Tibial nerve (tissue), 4 donors: ENCODE measurements at regions not wholly inside any gene's neighbourhood (a gene's known extent, or its start where the extent isn't known, plus 50 kb on each side); places are given as distances from the start of the nearest gene placed in this dataset.

ENCODE experiments used
- DNase-seq, 2 donors: peaks; one replicate each; pipeline ENCODE4 v3.0.0-alpha.2; 2019; ENCODE audit warnings: low spot score in 2 of 2
- H3K27ac ChIP-seq, 4 donors: fragments of 200-600 bp; sonication (generic) in 3 of 4; one replicate each; pipeline ENCODE4 v1.5.1; 2017 to 2019; ENCODE audit warnings: mild to moderate bottlenecking in 1 of 4
- H3K27me3 ChIP-seq, 2 donors: fragments of 200-600 bp; sonication (generic) in 1 of 2; one replicate each; pipeline versions ENCODE4 v1.5.1 to v1.6.0; 2017 to 2019
- H3K36me3 ChIP-seq, 3 donors: fragments of 200-600 bp; sonication (generic); one replicate each; pipeline ENCODE4 v1.5.1; 2018 to 2019
- H3K4me1 ChIP-seq, 4 donors: fragments of 200-600 bp; sonication (generic) in 3 of 4; one replicate each; pipeline ENCODE4 v1.5.1; 2017 to 2019
- H3K4me3 ChIP-seq, 4 donors: fragments of 200-600 bp; sonication (generic) in 3 of 4; one replicate each; pipeline ENCODE4 v1.5.1; 2017 to 2019; ENCODE audit warnings: mild to moderate bottlenecking in 1 of 4, moderate library complexity in 1 of 4
- H3K9me3 ChIP-seq, 4 donors: fragments of 200-600 bp; sonication (generic) in 3 of 4; one replicate each; pipeline ENCODE4 v1.5.1; 2017 to 2019
- CTCF ChIP-seq, 5 experiments: fragments of 200-600 bp in 3 of 5; fragments of 450-650 bp in 2 of 5; sonication (generic) in 3 of 5; IDR thresholded peaks; one replicate each; pipeline ENCODE4 v1.5.1; 2016 to 2019; ENCODE audit warnings: antibody characterized with exemption in 5 of 5, mild to moderate bottlenecking in 3 of 5, moderate library complexity in 2 of 5
- EP300 ChIP-seq, 2 donors: sonication (generic); formaldehyde crosslinking; IDR thresholded peaks; one replicate each; pipeline ENCODE4 v1.6.1; 2017; ENCODE audit warnings: antibody characterized with exemption in 2 of 2, mild to moderate bottlenecking in 1 of 2
- POLR2A ChIP-seq, 2 donors: fragments of 450-650 bp; IDR thresholded peaks; one replicate each; pipeline ENCODE4 v1.6.1; 2017; ENCODE audit warnings: antibody characterized with exemption in 2 of 2, mild to moderate bottlenecking in 2 of 2, moderate library complexity in 2 of 2
- WGBS, 2 donors: methylation state at CpG; one replicate each; pipeline ENCODE4 v1.1.5; 2018; 5-methylcytosine and 5-hydroxymethylcytosine counted together

- Histone ChIP-seq H3K4me3 (no peak overlapping the region), H3K9me3 (peaks cover 0 to 8% (median 1%) of the 10 kb centered on the region in 4 donors), H3K27me3 (no peaks in the 10 kb centered on the region), H3K27ac (peak overlapping the region in 3 of 4 donors; percentile 43 to 75 (median 72)), H3K4me1 (peaks cover 0 to 59% (median 28%) of the 10 kb centered on the region in 4 donors), H3K36me3 (no peaks in the 10 kb centered on the region)
- 30 to 60% methylated on average over 1 of the region's 1 CpG for WGBS, 2 donors
- peak in 1 of 2 donors; percentile 42 for DNase-seq
- peak; percentile 92 to 96 for TF ChIP-seq EP300 (IDR thresholded peaks at IDR 0.05)
- no peak for TF ChIP-seq POLR2A (IDR thresholded peaks at IDR 0.05)
Observed at GRCh38 chr7:106418094-106418493, 133.3 kb upstream of the NAMPT start.

GRCh38 chr7:106417273-106417902 is 132.6 kb upstream of the NAMPT start:
- 62 to 65% methylated on average over 6 of the region's 6 CpGs for WGBS, 2 donors
- peak overlapping the region in 2 of 4 donors; percentile 61 to 75 for H3K27ac ChIP-seq
- no peak overlapping the region for H3K4me3 ChIP-seq
- no peaks in the 10 kb centered on the region for H3K27me3 ChIP-seq
- H3K4me1 ChIP-seq, result peaks cover 0 to 52% (median 28%) of the 10 kb centered on the region in 4 donors
- TF ChIP-seq EP300 (IDR thresholded peaks at IDR 0.05) (no peak), POLR2A (IDR thresholded peaks at IDR 0.05) (no peak), CTCF (IDR thresholded peaks at IDR 0.05) (no peak)
- no peaks in the 10 kb centered on the region for H3K36me3 ChIP-seq
- DNase-seq, result no peak
- H3K9me3 ChIP-seq, result peaks cover 0 to 8% (median 1%) of the 10 kb centered on the region in 4 donors

GRCh38 chr7:106416430-106416829 is 131.6 kb upstream of the NAMPT start:
- TF ChIP-seq POLR2A (IDR thresholded peaks at IDR 0.05) (no peak), EP300 (IDR thresholded peaks at IDR 0.05) (no peak), CTCF (IDR thresholded peaks at IDR 0.05) (no peak)
- Histone ChIP-seq H3K4me1 (peaks cover 0 to 42% (median 23%) of the 10 kb centered on the region in 4 donors), H3K27me3 (no peaks in the 10 kb centered on the region), H3K4me3 (no peak overlapping the region), H3K27ac (no peak overlapping the region), H3K36me3 (no peaks in the 10 kb centered on the region), H3K9me3 (peaks cover 0 to 8% (median 1%) of the 10 kb centered on the region in 4 donors)
- DNase-seq, result no peak

- no peaks in the 10 kb centered on the region for H3K36me3 ChIP-seq
Observed at GRCh38 chr7:106415433-106415832, 130.7 kb upstream of the NAMPT start.

GRCh38 chr7:106413446-106413845 is 128.7 kb upstream of the NAMPT start:
- no peak overlapping the region for H3K27ac ChIP-seq
- H3K4me3 ChIP-seq, result no peak overlapping the region
- DNase-seq, result no peak
- TF ChIP-seq POLR2A (IDR thresholded peaks at IDR 0.05) (no peak), EP300 (IDR thresholded peaks at IDR 0.05) (no peak), CTCF (IDR thresholded peaks at IDR 0.05) (no peak)
- H3K4me1 ChIP-seq, result peaks cover 0 to 12% (median under 1%) of the 10 kb centered on the region in 4 donors
- no peaks in the 10 kb centered on the region for H3K36me3 ChIP-seq
- peaks cover 0 to 8% (median 1%) of the 10 kb centered on the region in 4 donors for H3K9me3 ChIP-seq
- no peaks in the 10 kb centered on the region for H3K27me3 ChIP-seq
- WGBS, 2 donors, result 68 to 84% methylated on average over 2 of the region's 2 CpGs

More at GRCh38 chr7:106415433-106415832, 130.7 kb upstream of the NAMPT start:
- no peak for DNase-seq
- H3K27me3 ChIP-seq, result no peaks in the 10 kb centered on the region
- no peak overlapping the region for H3K4me3 ChIP-seq
- no peak for TF ChIP-seq POLR2A (IDR thresholded peaks at IDR 0.05)
- TF ChIP-seq CTCF (IDR thresholded peaks at IDR 0.05), result no peak
- no peak for TF ChIP-seq EP300 (IDR thresholded peaks at IDR 0.05)
- no peak overlapping the region for H3K27ac ChIP-seq
- H3K9me3 ChIP-seq, result peaks cover 0 to 8% (median 1%) of the 10 kb centered on the region in 4 donors
- peaks cover 0 to 32% (median 14%) of the 10 kb centered on the region in 4 donors for H3K4me1 ChIP-seq
